WTC11 (cell line): ENCODE measurements at regions not wholly inside any gene's neighbourhood (a gene's known extent, or its start where the extent isn't known, plus 50 kb on each side); places are given as distances from the start of the nearest gene placed in this dataset.

ENCODE experiments used
- ATAC-seq: fragments of 200-7000 bp; cut with Tn5 transposase; 2 replicates; pipeline ENCODE4 v1.10.0; 2021; ENCODE audit warnings: mild to moderate bottlenecking, moderate library complexity
- CTCF ChIA-PET: fragments of 300-600 bp; sonication (Branson Sonifier 250); formaldehyde crosslinking; loops from one replicate; lab custom pipeline; 2021; ENCODE audit warnings: antibody characterized with exemption; lab: Charles Lee
- POLR2A ChIA-PET: fragments of 350-600 bp; sonication (Branson Sonifier 250); formaldehyde crosslinking; loops from one replicate; lab custom pipeline; 2021; ENCODE audit warnings: antibody characterized with exemption; lab: Charles Lee
- DNase-seq: peaks from one replicate; pipeline ENCODE4 v3.0.0; 2021; ENCODE audit warnings: low spot score
- H3K27ac Mint-ChIP-seq: 2 replicates; pipeline ENCODE4 v1.8.0; 2021; ENCODE audit warnings: mixed read lengths
- H3K27me3 Mint-ChIP-seq: 2 replicates; pipeline ENCODE4 v1.8.0; 2021; ENCODE audit warnings: low read depth, mild to moderate bottlenecking, moderate library complexity, mixed read lengths
- H3K36me3 Mint-ChIP-seq: 2 replicates; pipeline ENCODE4 v1.8.0; 2021; ENCODE audit warnings: mixed read lengths
- H3K4me1 Mint-ChIP-seq: 2 replicates; pipeline ENCODE4 v1.8.0; 2022; ENCODE audit warnings: mixed read lengths
- H3K4me3 Mint-ChIP-seq: 2 replicates; pipeline ENCODE4 v1.8.0; 2021; ENCODE audit warnings: mild to moderate bottlenecking, moderate library complexity, mixed read lengths
- H3K9me3 Mint-ChIP-seq: 2 replicates; pipeline ENCODE4 v1.8.0; 2021; ENCODE audit warnings: mixed read lengths
- JUN ChIP-seq: sonication (generic); formaldehyde crosslinking; IDR thresholded peaks from 2 replicates; pipeline ENCODE4 v1.8.0; 2023; ENCODE audit warnings: mild to moderate bottlenecking, missing genetic modification reagents
- KAT7 ChIP-seq: sonication (generic); formaldehyde crosslinking; IDR thresholded peaks from 2 replicates; pipeline ENCODE4 v1.8.1; 2023; ENCODE audit warnings: missing genetic modification reagents, mild to moderate bottlenecking, borderline replicate concordance
- NFYB ChIP-seq: sonication (generic); formaldehyde crosslinking; conservative IDR thresholded peaks from 2 replicates; pipeline ENCODE4 v1.8.0; 2022; ENCODE audit warnings: low read depth, missing genetic modification reagents
- RORB ChIP-seq: fragments of 250-450 bp; sonication (Bioruptor Pico); IDR thresholded peaks from 2 replicates; pipeline ENCODE4 v1.9.0; 2021; ENCODE audit warnings: mild to moderate bottlenecking
- TP53 ChIP-seq: sonication (generic); formaldehyde crosslinking; IDR thresholded peaks from 2 replicates; pipeline ENCODE4 v1.8.1; 2023; ENCODE audit warnings: mild to moderate bottlenecking, missing genetic modification reagents
- ZBTB21 ChIP-seq: sonication (generic); formaldehyde crosslinking; IDR thresholded peaks from 2 replicates; pipeline ENCODE4 v1.8.1; 2023; ENCODE audit warnings: mild to moderate bottlenecking, missing genetic modification reagents, borderline replicate concordance
- ZNF138 ChIP-seq: sonication (generic); formaldehyde crosslinking; conservative IDR thresholded peaks from 2 replicates; pipeline ENCODE4 v1.8.1; 2022; ENCODE audit warnings: mild to moderate bottlenecking, moderate library complexity, missing genetic modification reagents
- ZNF232 ChIP-seq: sonication (generic); formaldehyde crosslinking; IDR thresholded peaks from 2 replicates; pipeline ENCODE4 v1.8.0; 2022; ENCODE audit warnings: mild to moderate bottlenecking, missing genetic modification reagents
- ZNF263 ChIP-seq: sonication (generic); formaldehyde crosslinking; IDR thresholded peaks from 2 replicates; pipeline ENCODE4 v1.8.1; 2022; ENCODE audit warnings: low read depth, mild to moderate bottlenecking, moderate library complexity, missing genetic modification reagents
- ZNF396 ChIP-seq: fragments of 250-450 bp; sonication (Bioruptor Pico); IDR thresholded peaks from 2 replicates; pipeline ENCODE4 v1.8.0; 2021; ENCODE audit warnings: mild to moderate bottlenecking, moderate library complexity, borderline replicate concordance
- ZNF416 ChIP-seq: fragments of 250-450 bp; sonication (Bioruptor Pico); IDR thresholded peaks from 2 replicates; pipeline ENCODE4 v1.9.0; 2021; ENCODE audit warnings: mild to moderate bottlenecking, inconsistent platforms
- TF ChIP-seq, protein P1 (sequence below): sonication (generic); formaldehyde crosslinking; IDR thresholded peaks from 2 replicates; pipeline ENCODE4 v1.8.1; 2023; ENCODE audit warnings: mild to moderate bottlenecking, missing genetic modification reagents, moderate library complexity
- TF ChIP-seq, protein P2 (sequence below): sonication (generic); formaldehyde crosslinking; conservative IDR thresholded peaks from 2 replicates; pipeline ENCODE4 v1.8.1; 2023; ENCODE audit warnings: mild to moderate bottlenecking, low read depth, missing genetic modification reagents, moderate library complexity
- TF ChIP-seq, protein P3 (sequence below): fragments of 200-600 bp; IDR thresholded peaks from 2 replicates; pipeline ENCODE4 v1.8.0; 2022; ENCODE audit warnings: antibody characterized with exemption
- TF ChIP-seq, protein P4 (sequence below): sonication (generic); formaldehyde crosslinking; IDR thresholded peaks from 2 replicates; pipeline ENCODE4 v1.8.0; 2022; ENCODE audit warnings: mild to moderate bottlenecking, missing genetic modification reagents
- TF ChIP-seq, protein P5 (sequence below): sonication (generic); formaldehyde crosslinking; IDR thresholded peaks from 2 replicates; pipeline ENCODE4 v1.8.1; 2022; ENCODE audit warnings: low read depth, missing genetic modification reagents, borderline replicate concordance
- TF ChIP-seq, protein P6 (sequence below): sonication (generic); formaldehyde crosslinking; IDR thresholded peaks from 2 replicates; pipeline ENCODE4 v1.8.0; 2022; ENCODE audit warnings: missing genetic modification reagents

DNA sequence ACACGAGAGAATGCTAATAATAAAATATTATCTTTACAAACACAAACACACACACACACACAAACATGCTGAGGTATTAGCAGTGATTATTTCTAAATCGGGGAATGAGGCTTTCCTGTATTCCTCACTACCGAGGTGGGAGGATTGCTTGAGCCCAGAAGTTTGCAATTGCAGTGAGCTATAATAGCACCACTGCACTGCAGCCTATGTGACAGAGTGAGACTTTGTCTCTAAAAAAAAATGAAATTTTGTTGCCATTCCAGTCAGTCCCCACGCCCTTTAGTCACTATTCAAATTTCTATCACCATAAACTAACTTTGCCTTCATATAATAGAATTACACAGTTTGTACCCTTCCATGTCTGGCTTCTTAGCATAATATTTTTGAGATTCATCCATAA lies 456.5 kb upstream of the CPEB2 start:
- H3K27ac Mint-ChIP-seq = no peak overlapping the region
- no peaks in the 10 kb centered on the region for H3K4me1 Mint-ChIP-seq
- CTCF ChIA-PET = no interaction called here
- H3K4me3 Mint-ChIP-seq = no peak overlapping the region
- H3K27me3 Mint-ChIP-seq = no peaks in the 10 kb centered on the region
- no peak for TF ChIP-seq ZNF232
- TF ChIP-seq, protein P1, sequence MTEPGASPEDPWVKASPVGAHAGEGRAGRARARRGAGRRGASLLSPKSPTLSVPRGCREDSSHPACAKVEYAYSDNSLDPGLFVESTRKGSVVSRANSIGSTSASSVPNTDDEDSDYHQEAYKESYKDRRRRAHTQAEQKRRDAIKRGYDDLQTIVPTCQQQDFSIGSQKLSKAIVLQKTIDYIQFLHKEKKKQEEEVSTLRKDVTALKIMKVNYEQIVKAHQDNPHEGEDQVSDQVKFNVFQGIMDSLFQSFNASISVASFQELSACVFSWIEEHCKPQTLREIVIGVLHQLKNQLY (CRISPR knock-in tag) = no peak
- TF ChIP-seq ZNF416 (CRISPR knock-in tag) = no peak
- TF ChIP-seq, protein P2, sequence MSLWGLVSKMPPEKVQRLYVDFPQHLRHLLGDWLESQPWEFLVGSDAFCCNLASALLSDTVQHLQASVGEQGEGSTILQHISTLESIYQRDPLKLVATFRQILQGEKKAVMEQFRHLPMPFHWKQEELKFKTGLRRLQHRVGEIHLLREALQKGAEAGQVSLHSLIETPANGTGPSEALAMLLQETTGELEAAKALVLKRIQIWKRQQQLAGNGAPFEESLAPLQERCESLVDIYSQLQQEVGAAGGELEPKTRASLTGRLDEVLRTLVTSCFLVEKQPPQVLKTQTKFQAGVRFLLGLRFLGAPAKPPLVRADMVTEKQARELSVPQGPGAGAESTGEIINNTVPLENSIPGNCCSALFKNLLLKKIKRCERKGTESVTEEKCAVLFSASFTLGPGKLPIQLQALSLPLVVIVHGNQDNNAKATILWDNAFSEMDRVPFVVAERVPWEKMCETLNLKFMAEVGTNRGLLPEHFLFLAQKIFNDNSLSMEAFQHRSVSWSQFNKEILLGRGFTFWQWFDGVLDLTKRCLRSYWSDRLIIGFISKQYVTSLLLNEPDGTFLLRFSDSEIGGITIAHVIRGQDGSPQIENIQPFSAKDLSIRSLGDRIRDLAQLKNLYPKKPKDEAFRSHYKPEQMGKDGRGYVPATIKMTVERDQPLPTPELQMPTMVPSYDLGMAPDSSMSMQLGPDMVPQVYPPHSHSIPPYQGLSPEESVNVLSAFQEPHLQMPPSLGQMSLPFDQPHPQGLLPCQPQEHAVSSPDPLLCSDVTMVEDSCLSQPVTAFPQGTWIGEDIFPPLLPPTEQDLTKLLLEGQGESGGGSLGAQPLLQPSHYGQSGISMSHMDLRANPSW = no peak
- no peak for TF ChIP-seq ZNF396
- TF ChIP-seq, protein P3, sequence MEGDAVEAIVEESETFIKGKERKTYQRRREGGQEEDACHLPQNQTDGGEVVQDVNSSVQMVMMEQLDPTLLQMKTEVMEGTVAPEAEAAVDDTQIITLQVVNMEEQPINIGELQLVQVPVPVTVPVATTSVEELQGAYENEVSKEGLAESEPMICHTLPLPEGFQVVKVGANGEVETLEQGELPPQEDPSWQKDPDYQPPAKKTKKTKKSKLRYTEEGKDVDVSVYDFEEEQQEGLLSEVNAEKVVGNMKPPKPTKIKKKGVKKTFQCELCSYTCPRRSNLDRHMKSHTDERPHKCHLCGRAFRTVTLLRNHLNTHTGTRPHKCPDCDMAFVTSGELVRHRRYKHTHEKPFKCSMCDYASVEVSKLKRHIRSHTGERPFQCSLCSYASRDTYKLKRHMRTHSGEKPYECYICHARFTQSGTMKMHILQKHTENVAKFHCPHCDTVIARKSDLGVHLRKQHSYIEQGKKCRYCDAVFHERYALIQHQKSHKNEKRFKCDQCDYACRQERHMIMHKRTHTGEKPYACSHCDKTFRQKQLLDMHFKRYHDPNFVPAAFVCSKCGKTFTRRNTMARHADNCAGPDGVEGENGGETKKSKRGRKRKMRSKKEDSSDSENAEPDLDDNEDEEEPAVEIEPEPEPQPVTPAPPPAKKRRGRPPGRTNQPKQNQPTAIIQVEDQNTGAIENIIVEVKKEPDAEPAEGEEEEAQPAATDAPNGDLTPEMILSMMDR = no peak
- no peak for TF ChIP-seq ZBTB21 (CRISPR knock-in tag)
- TF ChIP-seq, protein P4, sequence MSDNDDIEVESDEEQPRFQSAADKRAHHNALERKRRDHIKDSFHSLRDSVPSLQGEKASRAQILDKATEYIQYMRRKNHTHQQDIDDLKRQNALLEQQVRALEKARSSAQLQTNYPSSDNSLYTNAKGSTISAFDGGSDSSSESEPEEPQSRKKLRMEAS (CRISPR knock-in tag) = no peak
- no peak for TF ChIP-seq RORB
- TF ChIP-seq JUN (CRISPR knock-in tag) = no peak
- TF ChIP-seq TP53 (CRISPR knock-in tag) = no peak
- no peak for TF ChIP-seq NFYB (CRISPR knock-in tag)
- no peak for TF ChIP-seq ZNF138 (CRISPR knock-in tag)
- TF ChIP-seq ZNF263 (CRISPR knock-in tag) = no peak
- TF ChIP-seq, protein P5, sequence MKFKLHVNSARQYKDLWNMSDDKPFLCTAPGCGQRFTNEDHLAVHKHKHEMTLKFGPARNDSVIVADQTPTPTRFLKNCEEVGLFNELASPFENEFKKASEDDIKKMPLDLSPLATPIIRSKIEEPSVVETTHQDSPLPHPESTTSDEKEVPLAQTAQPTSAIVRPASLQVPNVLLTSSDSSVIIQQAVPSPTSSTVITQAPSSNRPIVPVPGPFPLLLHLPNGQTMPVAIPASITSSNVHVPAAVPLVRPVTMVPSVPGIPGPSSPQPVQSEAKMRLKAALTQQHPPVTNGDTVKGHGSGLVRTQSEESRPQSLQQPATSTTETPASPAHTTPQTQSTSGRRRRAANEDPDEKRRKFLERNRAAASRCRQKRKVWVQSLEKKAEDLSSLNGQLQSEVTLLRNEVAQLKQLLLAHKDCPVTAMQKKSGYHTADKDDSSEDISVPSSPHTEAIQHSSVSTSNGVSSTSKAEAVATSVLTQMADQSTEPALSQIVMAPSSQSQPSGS (CRISPR knock-in tag) = no peak
- TF ChIP-seq, protein P6, sequence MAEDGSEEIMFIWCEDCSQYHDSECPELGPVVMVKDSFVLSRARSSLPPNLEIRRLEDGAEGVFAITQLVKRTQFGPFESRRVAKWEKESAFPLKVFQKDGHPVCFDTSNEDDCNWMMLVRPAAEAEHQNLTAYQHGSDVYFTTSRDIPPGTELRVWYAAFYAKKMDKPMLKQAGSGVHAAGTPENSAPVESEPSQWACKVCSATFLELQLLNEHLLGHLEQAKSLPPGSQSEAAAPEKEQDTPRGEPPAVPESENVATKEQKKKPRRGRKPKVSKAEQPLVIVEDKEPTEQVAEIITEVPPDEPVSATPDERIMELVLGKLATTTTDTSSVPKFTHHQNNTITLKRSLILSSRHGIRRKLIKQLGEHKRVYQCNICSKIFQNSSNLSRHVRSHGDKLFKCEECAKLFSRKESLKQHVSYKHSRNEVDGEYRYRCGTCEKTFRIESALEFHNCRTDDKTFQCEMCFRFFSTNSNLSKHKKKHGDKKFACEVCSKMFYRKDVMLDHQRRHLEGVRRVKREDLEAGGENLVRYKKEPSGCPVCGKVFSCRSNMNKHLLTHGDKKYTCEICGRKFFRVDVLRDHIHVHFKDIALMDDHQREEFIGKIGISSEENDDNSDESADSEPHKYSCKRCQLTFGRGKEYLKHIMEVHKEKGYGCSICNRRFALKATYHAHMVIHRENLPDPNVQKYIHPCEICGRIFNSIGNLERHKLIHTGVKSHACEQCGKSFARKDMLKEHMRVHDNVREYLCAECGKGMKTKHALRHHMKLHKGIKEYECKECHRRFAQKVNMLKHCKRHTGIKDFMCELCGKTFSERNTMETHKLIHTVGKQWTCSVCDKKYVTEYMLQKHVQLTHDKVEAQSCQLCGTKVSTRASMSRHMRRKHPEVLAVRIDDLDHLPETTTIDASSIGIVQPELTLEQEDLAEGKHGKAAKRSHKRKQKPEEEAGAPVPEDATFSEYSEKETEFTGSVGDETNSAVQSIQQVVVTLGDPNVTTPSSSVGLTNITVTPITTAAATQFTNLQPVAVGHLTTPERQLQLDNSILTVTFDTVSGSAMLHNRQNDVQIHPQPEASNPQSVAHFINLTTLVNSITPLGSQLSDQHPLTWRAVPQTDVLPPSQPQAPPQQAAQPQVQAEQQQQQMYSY (CRISPR knock-in tag) = no peak
- TF ChIP-seq KAT7 (CRISPR knock-in tag) = no peak
- DNase-seq (no peak), ATAC-seq (no peak)
- H3K36me3 Mint-ChIP-seq = no peaks in the 10 kb centered on the region
- peaks cover 25% of the 10 kb centered on the region for H3K9me3 Mint-ChIP-seq
- POLR2A ChIA-PET = no interaction called here
